Neural progenitor cell (in vitro differentiated cells): ENCODE measurements at regions not wholly inside any gene's neighbourhood (a gene's known extent, or its start where the extent isn't known, plus 50 kb on each side); places are given as distances from the start of the nearest gene placed in this dataset.

Source experiments
- DNase-seq: peaks from one replicate; pipeline ENCODE4 v3.0.0-alpha.2; 2016; ENCODE audit warnings: low spot score
- H2AFZ ChIP-seq: fragments of 200-600 bp; sonication (generic); replicated peaks from 2 replicates; pipeline ENCODE4 v1.6.1; 2016; ENCODE audit warnings: antibody characterized with exemption
- H3F3A ChIP-seq: fragments of 200-600 bp; sonication (generic); 2 replicates; pipeline ENCODE4 v1.6.1; 2016; ENCODE audit warnings: antibody characterized with exemption, low read depth
- H3K27ac ChIP-seq: fragments of 200-600 bp; sonication (generic); 2 replicates; pipeline ENCODE4 v1.5.1; 2016; ENCODE audit warnings: mild to moderate bottlenecking
- H3K27me3 ChIP-seq: fragments of 200-600 bp; sonication (generic); 2 replicates; pipeline ENCODE4 v1.6.1; 2016; ENCODE audit warnings: mild to moderate bottlenecking, moderate library complexity
- H3K36me3 ChIP-seq: fragments of 200-600 bp; sonication (generic); 2 replicates; pipeline ENCODE4 v1.5.1; 2016
- H3K4me1 ChIP-seq: fragments of 200-600 bp; sonication (generic); 2 replicates; pipeline ENCODE4 v1.6.1; 2016; ENCODE audit warnings: mixed run types
- H3K4me2 ChIP-seq: fragments of 200-600 bp; sonication (generic); 2 replicates; pipeline ENCODE4 v1.6.1; 2016
- H3K4me3 ChIP-seq: fragments of 200-600 bp; sonication (generic); 2 replicates; pipeline ENCODE4 v1.5.1; 2016
- H3K79me2 ChIP-seq: fragments of 200-600 bp; sonication (generic); 2 replicates; pipeline ENCODE4 v1.6.1; 2016; ENCODE audit warnings: low read depth
- H3K9ac ChIP-seq: fragments of 200-600 bp; sonication (generic); 2 replicates; pipeline ENCODE4 v1.6.1; 2016
- H3K9me3 ChIP-seq: fragments of 200-600 bp; sonication (generic); 2 replicates; pipeline ENCODE4 v1.5.1; 2016; ENCODE audit warnings: low read depth
- H4K20me1 ChIP-seq: fragments of 200-600 bp; sonication (generic); 2 replicates; pipeline ENCODE4 v1.6.1; 2016; ENCODE audit warnings: low read depth
- H3K27ac Mint-ChIP-seq: 3 replicates; pipeline ENCODE4 v1.8.0; 2021; ENCODE audit warnings: mixed read lengths
- H3K27me3 Mint-ChIP-seq: 2 replicates; pipeline ENCODE4 v1.8.0; 2022; ENCODE audit warnings: low read depth, mild to moderate bottlenecking, inconsistent platforms, moderate library complexity, mixed read lengths; ENCODE audit not compliant: insufficient read depth
- H3K36me3 Mint-ChIP-seq: 3 replicates; pipeline ENCODE4 v1.8.0; 2021; ENCODE audit warnings: mixed read lengths
- H3K4me1 Mint-ChIP-seq: 3 replicates; pipeline ENCODE4 v1.8.0; 2021; ENCODE audit warnings: mixed read lengths
- H3K4me3 Mint-ChIP-seq: 3 replicates; pipeline ENCODE4 v1.8.0; 2021; ENCODE audit warnings: mild to moderate bottlenecking, moderate library complexity, mixed read lengths
- H3K9me3 Mint-ChIP-seq: 3 replicates; pipeline ENCODE4 v1.8.0; 2020; ENCODE audit warnings: mixed read lengths
- CTCF ChIP-seq: fragments of 200-600 bp; sonication (generic); IDR thresholded peaks from 2 replicates; pipeline ENCODE4 v1.5.1; 2017; ENCODE audit warnings: antibody characterized with exemption, mild to moderate bottlenecking
- EZH2 ChIP-seq: fragments of 200-600 bp; sonication (generic); IDR thresholded peaks from 2 replicates; pipeline ENCODE4 v1.6.1; 2017; ENCODE audit warnings: antibody characterized with exemption, mild to moderate bottlenecking, moderate library complexity
- EZH2phosphoT487 ChIP-seq: fragments of 200-600 bp; sonication (generic); IDR thresholded peaks from 2 replicates; pipeline ENCODE4 v1.6.1; 2017; ENCODE audit warnings: antibody characterized with exemption

- Histone ChIP-seq H3K4me1 (no peaks in the 10 kb centered on the region), H4K20me1 (no peaks in the 10 kb centered on the region), H2AFZ (no peak overlapping the region), H3K4me3 (no peak overlapping the region), H3F3A (no peaks in the 10 kb centered on the region), H3K36me3 (no peaks in the 10 kb centered on the region), H3K4me2 (no peak overlapping the region), H3K79me2 (no peaks in the 10 kb centered on the region), H3K27ac (no peak overlapping the region), H3K27me3 (no peaks in the 10 kb centered on the region), H3K9ac (no peak overlapping the region), H3K9me3 (no peaks in the 10 kb centered on the region)
- Mint-ChIP-seq H3K4me1 (no peaks in the 10 kb centered on the region), H3K9me3 (peaks cover 2% of the 10 kb centered on the region), H3K27ac (no peak overlapping the region), H3K4me3 (no peak overlapping the region), H3K27me3 (peaks cover 3% of the 10 kb centered on the region), H3K36me3 (no peaks in the 10 kb centered on the region)
- no peak for DNase-seq
- TF ChIP-seq CTCF (no peak), EZH2 (no peak), EZH2phosphoT487 (no peak)
Measured at GRCh38 chr12:67909681-67910080, 79.6 kb upstream of the IFNG-AS1 start.

GRCh38 chr12:67910360-67911274 lies 78.6 kb upstream of the IFNG-AS1 start:
- H3K27ac Mint-ChIP-seq: no peak overlapping the region
- H2AFZ ChIP-seq: peak overlapping the region; percentile 40

GRCh38 chr12:67911275-67911600 lies 78.0 kb upstream of the IFNG-AS1 start:
- no peaks in the 10 kb centered on the region for H3F3A ChIP-seq
- no peak for TF ChIP-seq CTCF
- H3K4me3 Mint-ChIP-seq: no peak overlapping the region
- no peak for DNase-seq
- no peak overlapping the region for H3K4me3 ChIP-seq
- no peaks in the 10 kb centered on the region for H3K27me3 ChIP-seq
- H3K27ac ChIP-seq: no peak overlapping the region
- H3K4me2 ChIP-seq: no peak overlapping the region
- H3K9me3 ChIP-seq: no peaks in the 10 kb centered on the region
- no peaks in the 10 kb centered on the region for H3K4me1 ChIP-seq
- no peaks in the 10 kb centered on the region for H3K36me3 ChIP-seq
- H2AFZ ChIP-seq: peak overlapping the region; percentile 40
- H3K27ac Mint-ChIP-seq: no peak overlapping the region
- peaks cover under 1% of the 10 kb centered on the region for H3K4me1 Mint-ChIP-seq
- H3K27me3 Mint-ChIP-seq: peaks cover 3% of the 10 kb centered on the region
- no peaks in the 10 kb centered on the region for H3K36me3 Mint-ChIP-seq
- H3K9ac ChIP-seq: no peak overlapping the region
- no peaks in the 10 kb centered on the region for H4K20me1 ChIP-seq
- no peaks in the 10 kb centered on the region for H3K79me2 ChIP-seq
- peaks cover 2% of the 10 kb centered on the region for H3K9me3 Mint-ChIP-seq

More at GRCh38 chr12:67910360-67911274, 78.6 kb upstream of the IFNG-AS1 start:
- H3K4me3 ChIP-seq: no peak overlapping the region
- no peaks in the 10 kb centered on the region for H4K20me1 ChIP-seq
- peaks cover 2% of the 10 kb centered on the region for H3K9me3 Mint-ChIP-seq
- DNase-seq: no peak
- TF ChIP-seq EZH2phosphoT487 (no peak), EZH2 (no peak), CTCF (no peak)
- H3K4me2 ChIP-seq: no peak overlapping the region
- no peak overlapping the region for H3K9ac ChIP-seq
- H3K27me3 Mint-ChIP-seq: peaks cover 3% of the 10 kb centered on the region
- no peak overlapping the region for H3K4me3 Mint-ChIP-seq
- H3K36me3 ChIP-seq: no peaks in the 10 kb centered on the region
- H3K4me1 ChIP-seq: no peaks in the 10 kb centered on the region
- no peaks in the 10 kb centered on the region for H3K27me3 ChIP-seq
- no peaks in the 10 kb centered on the region for H3F3A ChIP-seq
- H3K9me3 ChIP-seq: no peaks in the 10 kb centered on the region
- no peaks in the 10 kb centered on the region for H3K79me2 ChIP-seq
- no peak overlapping the region for H3K27ac ChIP-seq
- no peaks in the 10 kb centered on the region for H3K4me1 Mint-ChIP-seq
- no peaks in the 10 kb centered on the region for H3K36me3 Mint-ChIP-seq
